OCI-LY3 (cell line): ENCODE measurements at regions not wholly inside any gene's neighbourhood (a gene's known extent, or its start where the extent isn't known, plus 50 kb on each side); places are given as distances from the start of the nearest gene placed in this dataset.

Source experiments
- H2AFZ ChIP-seq: fragments of 200-600, 300-600 bp; shearing (Covaris generic); 2 replicates; pipeline ENCODE4 v1.6.0; 2014; ENCODE audit warnings: antibody characterized with exemption, low read depth, low read length
- H3K27ac ChIP-seq: fragments of 200-600, 300-600 bp; sonication (generic); 2 replicates; pipeline ENCODE4 v1.5.1; 2014; ENCODE audit warnings: mild to moderate bottlenecking, low read length, moderate library complexity, mixed read lengths
- H3K27me3 ChIP-seq: fragments of 200-600, 300-600 bp; sonication (generic); 2 replicates; pipeline ENCODE4 v1.6.1; 2014; ENCODE audit warnings: low read depth, low read length, mixed read lengths
- H3K36me3 ChIP-seq: fragments of 200-600, 300-600 bp; sonication (generic); replicated peaks from 2 replicates; pipeline ENCODE3; 2014; ENCODE audit warnings: low read depth, low read length, mixed read lengths
- H3K4me1 ChIP-seq: fragments of 300-600, 200-600 bp; sonication (generic); 2 replicates; pipeline ENCODE4 v1.6.1; 2014; ENCODE audit warnings: low read length, mixed read lengths
- H3K4me2 ChIP-seq: fragments of 200-600, 300-600 bp; sonication (generic); 2 replicates; pipeline ENCODE4 v1.6.1; 2014; ENCODE audit warnings: low read length, mixed read lengths
- H3K4me3 ChIP-seq: fragments of 300-600, 200-600 bp; sonication (generic); 2 replicates; pipeline ENCODE4 v1.5.1; 2014; ENCODE audit warnings: antibody characterized with exemption, mild to moderate bottlenecking, low read length, moderate library complexity
- H3K79me2 ChIP-seq: fragments of 300-600, 200-600 bp; shearing (Covaris generic); 2 replicates; pipeline ENCODE4 v1.6.1; 2014; ENCODE audit warnings: mild to moderate bottlenecking, low read length, mixed read lengths
- H3K9ac ChIP-seq: fragments of 300-600, 200-600 bp; shearing (Covaris generic); 2 replicates; pipeline ENCODE4 v1.6.0; 2014; ENCODE audit warnings: mild to moderate bottlenecking, low read length, moderate library complexity
- H3K9me3 ChIP-seq: fragments of 200-600, 300-600 bp; shearing (Covaris generic); 2 replicates; pipeline ENCODE4 v1.6.1; 2014; ENCODE audit warnings: low read length, mixed read lengths; ENCODE audit not compliant: insufficient read depth
- H4K20me1 ChIP-seq: fragments of 200-600, 300-600 bp; sonication (generic); 2 replicates; pipeline ENCODE4 v1.6.1; 2016; ENCODE audit warnings: low read length, mixed read lengths; ENCODE audit not compliant: insufficient read depth
- CTCF ChIP-seq: fragments of 200-600, 300-600 bp; sonication (generic); IDR thresholded peaks from 2 replicates; pipeline ENCODE4 v1.5.1; 2014; ENCODE audit warnings: antibody characterized with exemption, low read length, low read depth
- EZH2phosphoT487 ChIP-seq: fragments of 200-600 bp; shearing (Covaris generic); IDR thresholded peaks from 2 replicates; pipeline ENCODE4 v1.6.1; 2018; ENCODE audit warnings: antibody characterized with exemption, mixed run types, low read depth

- TF ChIP-seq CTCF (peak; percentile 72), EZH2phosphoT487 (no peak)
- Histone ChIP-seq H3K9me3 (no peaks in the 10 kb centered on the region), H3K9ac (no peak overlapping the region), H3K27me3 (no peaks in the 10 kb centered on the region), H3K4me2 (peak overlapping the region; percentile 18; the same call in 1 of the 2 replicates), H3K4me1 (no peaks in the 10 kb centered on the region), H3K27ac (no peak overlapping the region), H2AFZ (no peak overlapping the region), H4K20me1 (no peaks in the 10 kb centered on the region), H3K4me3 (no peak overlapping the region), H3K36me3 (no peaks in the 10 kb centered on the region), H3K79me2 (no peaks in the 10 kb centered on the region)
Measured at GRCh38 chr3:74267588-74268184, 346.8 kb downstream of the CNTN3 start.

- Histone ChIP-seq H3K4me3 (no peak overlapping the region), H3K4me2 (no peak overlapping the region), H3K9ac (no peak overlapping the region), H3K79me2 (no peaks in the 10 kb centered on the region), H3K36me3 (no peaks in the 10 kb centered on the region), H3K27ac (no peak overlapping the region), H4K20me1 (no peaks in the 10 kb centered on the region), H3K4me1 (no peaks in the 10 kb centered on the region), H3K27me3 (no peaks in the 10 kb centered on the region), H2AFZ (no peak overlapping the region), H3K9me3 (no peaks in the 10 kb centered on the region)
- TF ChIP-seq CTCF (no peak), EZH2phosphoT487 (no peak)
Measured at GRCh38 chr3:74267131-74267530, 347.3 kb downstream of the CNTN3 start.

- Histone ChIP-seq H3K9me3 (no peaks in the 10 kb centered on the region), H3K4me2 (no peak overlapping the region)
Measured at GRCh38 chr3:74265069-74265468, 349.4 kb downstream of the CNTN3 start.

GRCh38 chr3:74263031-74263430 lies 351.4 kb downstream of the CNTN3 start:
- Histone ChIP-seq H4K20me1 (no peaks in the 10 kb centered on the region), H3K27me3 (no peaks in the 10 kb centered on the region), H3K9me3 (no peaks in the 10 kb centered on the region), H3K9ac (no peak overlapping the region), H2AFZ (no peak overlapping the region), H3K79me2 (no peaks in the 10 kb centered on the region), H3K4me1 (no peaks in the 10 kb centered on the region), H3K36me3 (no peaks in the 10 kb centered on the region), H3K4me2 (no peak overlapping the region), H3K27ac (no peak overlapping the region), H3K4me3 (no peak overlapping the region)
- TF ChIP-seq EZH2phosphoT487 (no peak), CTCF (no peak)

More at GRCh38 chr3:74265069-74265468, 349.4 kb downstream of the CNTN3 start:
- no peak overlapping the region for H3K4me3 ChIP-seq
- H3K36me3 ChIP-seq = no peaks in the 10 kb centered on the region
- no peak overlapping the region for H3K27ac ChIP-seq
- no peak overlapping the region for H2AFZ ChIP-seq
- no peaks in the 10 kb centered on the region for H3K79me2 ChIP-seq
- no peaks in the 10 kb centered on the region for H4K20me1 ChIP-seq
- TF ChIP-seq CTCF (no peak), EZH2phosphoT487 (no peak)
- no peak overlapping the region for H3K9ac ChIP-seq
- H3K4me1 ChIP-seq = no peaks in the 10 kb centered on the region
- no peaks in the 10 kb centered on the region for H3K27me3 ChIP-seq
